ENCODE measurements at regions not wholly inside any gene's neighbourhood (a gene's known extent, or its start where the extent isn't known, plus 50 kb on each side); places are given as distances from the start of the nearest gene placed in this dataset.

DNA sequence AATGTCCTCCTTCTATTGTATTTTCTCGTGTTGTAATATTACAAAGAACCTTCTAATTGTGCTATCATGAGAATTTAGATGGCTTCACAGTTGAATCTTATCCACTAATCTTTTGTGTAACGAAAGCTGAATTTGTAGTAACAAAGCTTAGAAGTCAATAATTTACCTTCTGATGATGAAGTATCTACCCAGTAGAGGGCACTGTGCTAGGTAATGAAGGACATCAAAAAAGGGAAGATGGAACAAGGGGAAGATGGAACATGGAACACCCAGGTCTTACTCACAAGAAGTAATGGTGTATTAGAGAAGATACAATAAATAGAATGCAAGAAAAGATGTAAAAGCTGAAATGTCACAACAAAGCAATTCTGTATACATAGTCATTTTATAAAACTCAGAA, 131.0 kb upstream of the CCNG1 start:
- no peak for TF ChIP-seq TARDBP (IDR thresholded peaks at IDR 0.05)
- TF ChIP-seq ZNF384 (IDR thresholded peaks at IDR 0.05): no peak
- TF ChIP-seq FOXM1 (IDR thresholded peaks at IDR 0.05; ENCODE audit: borderline replicate concordance): no peak
- TF ChIP-seq L3MBTL2 (conservative IDR thresholded peaks at IDR 0.05): no peak
- no peak for TF ChIP-seq SP1 (IDR thresholded peaks at IDR 0.05)
- no peak for TF ChIP-seq ARNT (IDR thresholded peaks at IDR 0.05)
- no peak for TF ChIP-seq SUZ12 (IDR thresholded peaks at IDR 0.05)

All from HEK293T (cell line).